ENCODE measurements at regions not wholly inside any gene's neighbourhood (a gene's known extent, or its start where the extent isn't known, plus 50 kb on each side); places are given as distances from the start of the nearest gene placed in this dataset.

GRCh38 chr20:12311094-12311865 lies 393.6 kb downstream of the BTBD3 start:
- CTCF ChIA-PET (ENCODE audit: partially characterized antibody), result interaction anchor here (1.0 to 2.1 kb wide), 3 partner anchors 11 to 46 kb away, joined by 3 to 10 read pairs (median 3); no protein-coding TSS in a partner anchor

More at GRCh38 chr20:12311094-12311865, 393.6 kb downstream of the BTBD3 start:
- Histone ChIP-seq H3K56ac (replicated peaks; ENCODE audit: insufficient read length, low read depth, low read length) (no peak overlapping the region), H3K27ac (ENCODE audit: low read depth, low read length) (no peak overlapping the region), H2BK15ac (ENCODE audit: low read length) (no peak overlapping the region), H3K18ac (ENCODE audit: extremely low read depth, low read length) (no peak overlapping the region), H2BK12ac (ENCODE audit: low read depth, low read length) (no peak overlapping the region), H3K23me2 (ENCODE audit: low read depth, low read length) (no peaks in the 10 kb centered on the region), H3K36me3 (ENCODE audit: control insufficient read depth in 2 of 4, insufficient read depth in 4 of 4, low read length in 3 of 4) (no peaks in the 10 kb centered on the region), H3K14ac (ENCODE audit: insufficient read length) (no peak overlapping the region), H3K4me2 (ENCODE audit: insufficient read depth in 1 of 2, low read depth in 2 of 2, low read length in 2 of 2) (no peak overlapping the region), H3K4me3 (ENCODE audit: extremely low read depth in 1 of 4, insufficient read depth in 2 of 4, low read depth in 3 of 4, low read length in 4 of 4) (no peak overlapping the region), H3K23ac (ENCODE audit: insufficient read length) (no peak overlapping the region), H3K4ac (replicated peaks; ENCODE audit: insufficient read length, low read depth, low read length) (no peak overlapping the region), H2AK5ac (ENCODE audit: low read depth, low read length) (no peak overlapping the region), H3K4me1 (replicated peaks in 1 of 4; ENCODE audit: control insufficient read depth in 3 of 4, insufficient read depth in 4 of 4, low read length in 3 of 4) (no peaks in the 10 kb centered on the region), H2BK120ac (replicated peaks; ENCODE audit: low read depth, low read length) (no peak overlapping the region), H3K9me3 (ENCODE audit: insufficient read depth in 2 of 2, low read depth in 1 of 2, low read length in 1 of 2) (no peaks in the 10 kb centered on the region), H4K5ac (ENCODE audit: insufficient read length, low read depth, low read length) (no peak overlapping the region), H3K9ac (replicated peaks in 1 of 4; ENCODE audit: extremely low read depth in 1 of 4, low read depth in 3 of 4, low read length in 3 of 4) (no peak overlapping the region), H2BK5ac (ENCODE audit: low read depth, low read length) (no peak overlapping the region), H2AFZ (ENCODE audit: low read length) (no peak overlapping the region), H4K20me1 (replicated peaks in 1 of 2; ENCODE audit: control insufficient read depth in 1 of 2, insufficient read depth in 2 of 2, low read length in 2 of 2) (no peaks in the 10 kb centered on the region), H3K27me3 (replicated peaks in 1 of 4; ENCODE audit: control insufficient read depth in 3 of 4, extremely low read depth in 1 of 4, insufficient read depth in 3 of 4, low read length in 3 of 4) (peaks cover 0 to 1% (median 0%) of the 10 kb centered on the region in 4 experiments; a peak in 1 of 7 replicates), H4K91ac (replicated peaks; ENCODE audit: insufficient read length, low read length) (no peak overlapping the region), H3K79me1 (ENCODE audit: low read depth, low read length) (no peaks in the 10 kb centered on the region), H3K79me2 (ENCODE audit: control insufficient read depth in 1 of 2, insufficient read depth in 2 of 2, low read length in 2 of 2) (no peaks in the 10 kb centered on the region), H2BK20ac (ENCODE audit: low read length) (no peak overlapping the region), H4K8ac (ENCODE audit: extremely low read depth, insufficient read depth, low read length) (no peak overlapping the region)
- 90% methylated on average over 6 of the region's 6 CpGs; no CpG with 5 or more reads in 1 of the 2 experiments for WGBS, 2 experiments (ENCODE audit: extremely low coverage in 1 of 2, insufficient coverage in 1 of 2, insufficient read length in 1 of 2, insufficient replicate concordance in 2 of 2, low coverage in 1 of 2, low lambda C conversion rate in 2 of 2, missing lambda C conversion rate in 1 of 2)
- DNase-seq (ENCODE audit: low read depth in 1 of 2, low spot score in 2 of 2) (no peak), FAIRE-seq (no peak)
- POLR2A ChIA-PET (ENCODE audit: partially characterized antibody), result no interaction called here
- TF ChIP-seq BRCA1 (IDR thresholded peaks at IDR 0.05; ENCODE audit: low read depth, low read length) (no peak), RNF2 (IDR thresholded peaks at IDR 0.05; ENCODE audit: borderline replicate concordance, low read depth, low read length, missing control alignments, poor library complexity, severe bottlenecking) (no peak), RAD21 (IDR thresholded peaks at IDR 0.05 in 1 of 2, conservative IDR thresholded peaks at IDR 0.05 in 1 of 2; ENCODE audit: low read depth in 2 of 2, low read length in 2 of 2) (no peak), JUN (IDR thresholded peaks at IDR 0.05; ENCODE audit: low read depth, low read length) (no peak), CHD2 (IDR thresholded peaks at IDR 0.05; ENCODE audit: low read length) (no peak), HDAC6 (IDR thresholded peaks at IDR 0.05; ENCODE audit: low read depth, low read length) (no peak), RXRA (IDR thresholded peaks at IDR 0.05; ENCODE audit: insufficient read depth, low read depth, low read length) (no peak), CBX8 (IDR thresholded peaks at IDR 0.05; ENCODE audit: borderline replicate concordance, low read depth, low read length) (no peak), TEAD4 (IDR thresholded peaks at IDR 0.05; ENCODE audit: low read depth, low read length) (no peak), TAF7 (optimal IDR thresholded peaks at IDR 0.05; ENCODE audit: borderline replicate concordance, low read depth, low read length) (no peak), GTF2F1 (IDR thresholded peaks at IDR 0.05; ENCODE audit: borderline replicate concordance, low read depth, low read length) (no peak), KDM5A (IDR thresholded peaks at IDR 0.05; ENCODE audit: low read length) (no peak), NRF1 (IDR thresholded peaks at IDR 0.05; ENCODE audit: low read depth, low read length) (no peak)

All from H1 (cell line).